ENCODE measurements at regions not wholly inside any gene's neighbourhood (a gene's known extent, or its start where the extent isn't known, plus 50 kb on each side); places are given as distances from the start of the nearest gene placed in this dataset.

GRCh38 chrX:146238173-146238572, 420.5 kb downstream of the SLITRK2 start:
- Histone ChIP-seq H3K4me3 (ENCODE audit: low read depth, low read length) (no peak overlapping the region), H3K36me3 (ENCODE audit: control insufficient read depth, insufficient read depth, low read length) (no peaks in the 10 kb centered on the region), H3K4me1 (ENCODE audit: control insufficient read depth, insufficient read depth, low read length, poor library complexity, severe bottlenecking) (no peaks in the 10 kb centered on the region), H3K27me3 (ENCODE audit: control insufficient read depth, insufficient read depth, low read length) (no peaks in the 10 kb centered on the region), H3K9me3 (ENCODE audit: control insufficient read depth in 2 of 2, low read length in 2 of 2) (no peaks in the 10 kb centered on the region), H3K27ac (ENCODE audit: insufficient read depth, low read length, poor library complexity, severe bottlenecking) (no peak overlapping the region)
- no peaks in the 10 kb centered on the region for H3K4me1 Mint-ChIP-seq
- no peak for ATAC-seq (ENCODE audit: low read depth in 2 of 2)
- H3K27me3 Mint-ChIP-seq = no peaks in the 10 kb centered on the region
- H3K27ac Mint-ChIP-seq = no peak overlapping the region
- DNase-seq = no peak
- no peaks in the 10 kb centered on the region for H3K36me3 Mint-ChIP-seq
- peak overlapping the region in 1 of 4 donors; percentile 43 for H3K4me3 Mint-ChIP-seq
- H3K9me3 Mint-ChIP-seq = peaks cover 0 to 9% (median 0%) of the 10 kb centered on the region in 7 donors

- Mint-ChIP-seq H3K27me3 (no peaks in the 10 kb centered on the region), H3K36me3 (no peaks in the 10 kb centered on the region), H3K4me1 (no peaks in the 10 kb centered on the region), H3K9me3 (peaks cover 0 to 11% (median 3%) of the 10 kb centered on the region in 7 donors), H3K4me3 (no peak overlapping the region), H3K27ac (no peak overlapping the region)
- H3K4me3 ChIP-seq (ENCODE audit: low read depth, low read length) = no peak overlapping the region
- H3K4me1 ChIP-seq (ENCODE audit: control insufficient read depth, insufficient read depth, low read length, poor library complexity, severe bottlenecking) = no peaks in the 10 kb centered on the region
- no peaks in the 10 kb centered on the region for H3K36me3 ChIP-seq (ENCODE audit: control insufficient read depth, insufficient read depth, low read length)
- H3K27me3 ChIP-seq (ENCODE audit: control insufficient read depth, insufficient read depth, low read length) = no peaks in the 10 kb centered on the region
- no peak overlapping the region for H3K27ac ChIP-seq (ENCODE audit: insufficient read depth, low read length, poor library complexity, severe bottlenecking)
- H3K9me3 ChIP-seq (ENCODE audit: control insufficient read depth in 2 of 2, low read length in 2 of 2) = no peaks in the 10 kb centered on the region
- ATAC-seq (ENCODE audit: low read depth in 2 of 2) = no peak
- no peak for DNase-seq
Observed at GRCh38 chrX:146241902-146242301, 424.3 kb downstream of the SLITRK2 start.

GRCh38 chrX:146243041-146243440, 425.4 kb downstream of the SLITRK2 start:
- ATAC-seq (ENCODE audit: low read depth in 2 of 2) (no peak), DNase-seq (no peak)
- H3K36me3 Mint-ChIP-seq = no peaks in the 10 kb centered on the region
- no peak overlapping the region for H3K4me3 Mint-ChIP-seq
- Histone ChIP-seq H3K4me1 (ENCODE audit: control insufficient read depth, insufficient read depth, low read length, poor library complexity, severe bottlenecking) (no peaks in the 10 kb centered on the region), H3K4me3 (ENCODE audit: low read depth, low read length) (no peak overlapping the region), H3K36me3 (ENCODE audit: control insufficient read depth, insufficient read depth, low read length) (no peaks in the 10 kb centered on the region), H3K27ac (ENCODE audit: insufficient read depth, low read length, poor library complexity, severe bottlenecking) (no peak overlapping the region), H3K9me3 (ENCODE audit: control insufficient read depth in 2 of 2, low read length in 2 of 2) (no peaks in the 10 kb centered on the region), H3K27me3 (ENCODE audit: control insufficient read depth, insufficient read depth, low read length) (no peaks in the 10 kb centered on the region)
- H3K4me1 Mint-ChIP-seq = no peaks in the 10 kb centered on the region
- no peaks in the 10 kb centered on the region for H3K27me3 Mint-ChIP-seq
- peaks cover 0 to 8% (median 3%) of the 10 kb centered on the region in 7 donors for H3K9me3 Mint-ChIP-seq
- H3K27ac Mint-ChIP-seq = no peak overlapping the region

- no peak overlapping the region for H3K27ac Mint-ChIP-seq
- H3K36me3 Mint-ChIP-seq = no peaks in the 10 kb centered on the region
- Histone ChIP-seq H3K27ac (ENCODE audit: insufficient read depth, low read length, poor library complexity, severe bottlenecking) (no peak overlapping the region), H3K9me3 (ENCODE audit: control insufficient read depth in 2 of 2, low read length in 2 of 2) (no peaks in the 10 kb centered on the region), H3K4me3 (ENCODE audit: low read depth, low read length) (no peak overlapping the region), H3K4me1 (ENCODE audit: control insufficient read depth, insufficient read depth, low read length, poor library complexity, severe bottlenecking) (no peaks in the 10 kb centered on the region), H3K27me3 (ENCODE audit: control insufficient read depth, insufficient read depth, low read length) (no peaks in the 10 kb centered on the region), H3K36me3 (ENCODE audit: control insufficient read depth, insufficient read depth, low read length) (no peaks in the 10 kb centered on the region)
- ATAC-seq (ENCODE audit: low read depth in 2 of 2) (no peak), DNase-seq (no peak)
- H3K9me3 Mint-ChIP-seq = peaks cover 0 to 4% (median 0%) of the 10 kb centered on the region in 7 donors
- H3K4me3 Mint-ChIP-seq = no peak overlapping the region
- no peaks in the 10 kb centered on the region for H3K4me1 Mint-ChIP-seq
- H3K27me3 Mint-ChIP-seq = no peaks in the 10 kb centered on the region
Observed at GRCh38 chrX:146259207-146259606, 441.6 kb downstream of the SLITRK2 start.

- Histone ChIP-seq H3K4me3 (ENCODE audit: low read depth, low read length) (no peak overlapping the region), H3K36me3 (ENCODE audit: control insufficient read depth, insufficient read depth, low read length) (no peaks in the 10 kb centered on the region), H3K4me1 (ENCODE audit: control insufficient read depth, insufficient read depth, low read length, poor library complexity, severe bottlenecking) (no peaks in the 10 kb centered on the region), H3K9me3 (ENCODE audit: control insufficient read depth in 2 of 2, low read length in 2 of 2) (no peaks in the 10 kb centered on the region), H3K27ac (ENCODE audit: insufficient read depth, low read length, poor library complexity, severe bottlenecking) (no peak overlapping the region), H3K27me3 (ENCODE audit: control insufficient read depth, insufficient read depth, low read length) (no peaks in the 10 kb centered on the region)
- Mint-ChIP-seq H3K36me3 (no peaks in the 10 kb centered on the region), H3K4me1 (no peaks in the 10 kb centered on the region), H3K27ac (no peak overlapping the region), H3K4me3 (no peak overlapping the region), H3K27me3 (no peaks in the 10 kb centered on the region), H3K9me3 (peaks cover 0 to 4% (median 0%) of the 10 kb centered on the region in 7 donors)
- DNase-seq = no peak
- ATAC-seq (ENCODE audit: low read depth in 2 of 2) = no peak
Observed at GRCh38 chrX:146264763-146265375, 447.2 kb downstream of the SLITRK2 start.

GRCh38 chrX:146278381-146278780, 460.8 kb downstream of the SLITRK2 start:
- Mint-ChIP-seq H3K27me3 (no peaks in the 10 kb centered on the region), H3K9me3 (peaks cover 0 to 10% (median 3%) of the 10 kb centered on the region in 7 donors), H3K27ac (no peak overlapping the region), H3K4me3 (no peak overlapping the region), H3K4me1 (no peaks in the 10 kb centered on the region), H3K36me3 (no peaks in the 10 kb centered on the region)
- H3K9me3 ChIP-seq (ENCODE audit: control insufficient read depth in 2 of 2, low read length in 2 of 2) = no peaks in the 10 kb centered on the region
- DNase-seq (no peak), ATAC-seq (ENCODE audit: low read depth in 2 of 2) (no peak)
- no peaks in the 10 kb centered on the region for H3K27me3 ChIP-seq (ENCODE audit: control insufficient read depth, insufficient read depth, low read length)
- H3K4me1 ChIP-seq (ENCODE audit: control insufficient read depth, insufficient read depth, low read length, poor library complexity, severe bottlenecking) = no peaks in the 10 kb centered on the region
- no peak overlapping the region for H3K27ac ChIP-seq (ENCODE audit: insufficient read depth, low read length, poor library complexity, severe bottlenecking)
- H3K4me3 ChIP-seq (ENCODE audit: low read depth, low read length) = no peak overlapping the region
- no peaks in the 10 kb centered on the region for H3K36me3 ChIP-seq (ENCODE audit: control insufficient read depth, insufficient read depth, low read length)
